Bronchial epithelial cell (primary cell): ENCODE measurements at regions not wholly inside any gene's neighbourhood (a gene's known extent, or its start where the extent isn't known, plus 50 kb on each side); places are given as distances from the start of the nearest gene placed in this dataset.
"Not testable (repeated sequence)": the region's sequence is repeated elsewhere in the genome, so short reads cannot be mapped to it uniquely, and the experiment has no call there.

Experiments
- DNase-seq: peaks from one replicate; pipeline ENCODE4 v3.0.0-alpha.2; 2010; ENCODE audit warnings: low read depth
- FAIRE-seq: peaks from 2 replicates; lab custom pipeline; 2011; peaks lifted over from hg19 to GRCh38; lab: Jason Lieb, UNC
- H3K27me3 ChIP-seq: 2 replicates; pipeline ENCODE4 v1.5.1; 2011; ENCODE audit warnings: low read length; ENCODE audit not compliant: control insufficient read depth, insufficient read depth
- H3K36me3 ChIP-seq: 2 replicates; pipeline ENCODE4 v1.5.1; 2011; ENCODE audit warnings: low read length; ENCODE audit not compliant: control insufficient read depth, insufficient read depth
- H3K4me3 ChIP-seq: 2 replicates; pipeline ENCODE4 v1.5.1; 2011; ENCODE audit warnings: mild to moderate bottlenecking, low read depth, low read length, control low read depth
- TF ChIP-seq, protein P1 (sequence below): IDR thresholded peaks from 2 replicates; pipeline ENCODE4 v1.5.1; 2011; ENCODE audit warnings: mild to moderate bottlenecking, moderate library complexity, low read length, control low read depth, inconsistent platforms; ENCODE audit not compliant: insufficient read depth, severe bottlenecking

DNA sequence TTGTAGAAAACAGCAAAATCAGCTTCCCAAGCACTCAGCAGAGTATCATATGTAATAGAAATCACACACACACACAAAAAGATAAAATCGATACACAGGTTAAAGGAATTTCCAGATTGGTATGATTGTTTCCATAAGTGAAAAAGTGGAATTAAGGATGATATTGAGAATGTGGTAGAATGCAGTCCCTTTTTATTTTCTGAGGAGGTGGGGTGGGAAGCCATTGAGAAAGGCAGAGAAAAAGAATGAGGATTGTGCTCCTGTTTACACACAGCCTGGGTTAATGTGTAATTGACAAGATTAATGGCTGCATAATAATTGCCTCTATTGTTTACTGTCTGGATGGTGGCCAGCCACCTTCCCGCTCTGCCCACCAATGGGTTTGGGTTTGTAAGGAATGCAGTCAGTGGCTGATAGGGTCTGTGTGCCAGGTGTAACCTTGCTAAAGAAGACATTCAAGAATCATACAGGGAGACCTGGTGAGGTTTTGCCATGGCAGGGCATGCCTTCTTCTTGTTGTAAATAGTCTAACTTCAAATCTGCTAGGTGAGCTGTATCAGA lies 177.2 kb upstream of the MAP3K1 start:
- no peak overlapping the region for H3K4me3 ChIP-seq
- H3K27me3 ChIP-seq = no peaks in the 10 kb centered on the region
- TF ChIP-seq, protein P1, sequence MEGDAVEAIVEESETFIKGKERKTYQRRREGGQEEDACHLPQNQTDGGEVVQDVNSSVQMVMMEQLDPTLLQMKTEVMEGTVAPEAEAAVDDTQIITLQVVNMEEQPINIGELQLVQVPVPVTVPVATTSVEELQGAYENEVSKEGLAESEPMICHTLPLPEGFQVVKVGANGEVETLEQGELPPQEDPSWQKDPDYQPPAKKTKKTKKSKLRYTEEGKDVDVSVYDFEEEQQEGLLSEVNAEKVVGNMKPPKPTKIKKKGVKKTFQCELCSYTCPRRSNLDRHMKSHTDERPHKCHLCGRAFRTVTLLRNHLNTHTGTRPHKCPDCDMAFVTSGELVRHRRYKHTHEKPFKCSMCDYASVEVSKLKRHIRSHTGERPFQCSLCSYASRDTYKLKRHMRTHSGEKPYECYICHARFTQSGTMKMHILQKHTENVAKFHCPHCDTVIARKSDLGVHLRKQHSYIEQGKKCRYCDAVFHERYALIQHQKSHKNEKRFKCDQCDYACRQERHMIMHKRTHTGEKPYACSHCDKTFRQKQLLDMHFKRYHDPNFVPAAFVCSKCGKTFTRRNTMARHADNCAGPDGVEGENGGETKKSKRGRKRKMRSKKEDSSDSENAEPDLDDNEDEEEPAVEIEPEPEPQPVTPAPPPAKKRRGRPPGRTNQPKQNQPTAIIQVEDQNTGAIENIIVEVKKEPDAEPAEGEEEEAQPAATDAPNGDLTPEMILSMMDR = no peak
- H3K36me3 ChIP-seq = no peaks in the 10 kb centered on the region
- DNase-seq = no peak
- no peak for FAIRE-seq

DNA sequence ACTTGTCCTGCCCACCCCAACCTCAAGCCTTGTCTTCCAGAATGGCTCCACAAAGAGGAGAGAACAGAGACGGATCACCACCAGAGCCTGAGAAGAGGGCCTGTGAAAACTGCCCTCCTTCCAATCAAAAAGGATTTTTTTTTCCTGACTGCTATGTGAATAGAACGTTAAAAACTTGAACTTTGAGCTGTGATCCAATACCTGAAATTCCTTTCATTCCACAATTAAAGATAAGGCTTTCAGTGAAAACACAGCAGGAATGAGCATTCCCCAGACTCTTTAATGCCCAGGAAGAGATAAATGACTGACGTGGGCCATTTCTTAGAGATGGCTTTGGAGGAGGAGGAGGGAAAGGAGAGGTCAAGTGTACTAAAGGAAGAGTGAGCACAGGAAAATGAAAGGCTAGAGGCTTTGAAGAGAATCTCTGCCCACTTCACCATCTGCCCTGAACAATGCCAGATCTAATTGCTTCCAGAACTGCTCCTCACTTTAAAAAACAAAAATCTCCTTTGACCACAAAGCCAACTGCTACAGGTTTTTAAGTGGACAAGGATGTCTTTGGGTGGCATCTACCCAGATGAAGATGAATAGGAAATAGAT lies 177.9 kb upstream of the MAP3K1 start:
- no peak for FAIRE-seq
- H3K36me3 ChIP-seq = no peaks in the 10 kb centered on the region
- H3K4me3 ChIP-seq = no peak overlapping the region
- no peak for DNase-seq
- TF ChIP-seq, protein P1 = no peak
- no peaks in the 10 kb centered on the region for H3K27me3 ChIP-seq

DNA sequence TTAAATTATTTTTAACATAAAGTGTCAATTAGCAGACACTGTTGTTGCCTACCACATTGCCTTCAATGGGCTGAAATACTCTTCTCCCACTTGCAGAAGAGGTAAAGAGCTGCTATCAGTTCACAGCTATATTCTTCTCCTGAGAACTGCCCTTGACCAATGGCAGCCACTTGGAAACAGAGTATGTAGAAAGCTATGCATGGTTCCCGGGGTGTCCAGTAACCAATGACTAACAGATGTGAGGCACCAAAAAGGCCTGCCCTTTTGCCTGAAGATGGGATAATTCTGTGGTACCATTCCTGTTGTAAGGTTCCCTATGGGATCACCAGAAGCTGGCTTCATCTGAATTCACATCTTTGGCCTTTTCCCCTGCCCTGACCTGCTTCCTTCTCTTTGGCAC lies 181.4 kb upstream of the MAP3K1 start:
- no peak for FAIRE-seq
- no peak for DNase-seq
- H3K27me3 ChIP-seq = no peaks in the 10 kb centered on the region

DNA sequence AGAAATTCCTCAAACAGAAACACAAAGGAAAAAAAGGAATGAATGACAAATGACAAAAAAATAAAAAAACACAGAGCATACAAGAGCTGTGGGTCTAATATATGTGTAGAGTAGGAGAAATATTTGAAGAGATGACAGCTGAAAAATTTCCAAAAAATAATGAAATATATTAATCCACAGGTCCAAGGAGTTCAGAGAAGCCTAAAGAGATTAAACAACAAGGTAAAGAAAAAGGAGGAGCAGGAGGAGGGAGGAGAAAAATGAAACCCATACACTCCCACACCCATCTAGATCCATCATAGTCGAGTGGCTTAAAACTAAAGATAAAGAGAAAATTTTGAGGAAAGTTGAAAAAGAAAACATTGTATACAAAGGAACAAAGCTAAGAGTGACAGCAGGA lies 182.4 kb upstream of the MAP3K1 start:
- no peak overlapping the region for H3K4me3 ChIP-seq
- no peaks in the 10 kb centered on the region for H3K36me3 ChIP-seq
- FAIRE-seq (no peak), DNase-seq (no peak)
- TF ChIP-seq, protein P1 = no peak
- no peaks in the 10 kb centered on the region for H3K27me3 ChIP-seq

More for the DNA sequence above, 181.4 kb upstream of the MAP3K1 start:
- H3K4me3 ChIP-seq = no peak overlapping the region
- TF ChIP-seq, protein P1 = no peak
- no peaks in the 10 kb centered on the region for H3K36me3 ChIP-seq

DNA sequence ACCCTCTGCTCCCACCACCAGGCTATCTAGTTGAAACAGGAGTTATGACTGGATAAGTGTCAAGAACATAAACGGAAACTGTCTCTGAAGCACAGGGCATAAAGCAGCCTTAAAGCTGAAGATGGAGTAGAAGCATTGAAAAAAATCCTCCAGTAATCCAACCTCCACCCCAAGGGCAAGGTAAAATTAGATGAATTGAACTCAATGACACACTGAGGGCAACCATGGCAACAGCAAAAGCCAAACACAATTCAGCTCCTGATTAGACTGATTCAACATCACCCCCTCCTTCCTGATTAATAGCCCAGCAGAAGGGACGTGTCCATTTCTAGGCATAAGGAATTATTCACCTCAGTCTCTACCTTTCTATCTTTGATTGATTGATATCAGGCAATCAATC lies 183.2 kb upstream of the MAP3K1 start:
- TF ChIP-seq, protein P1 = no peak
- Histone ChIP-seq H3K27me3 (no peaks in the 10 kb centered on the region), H3K36me3 (no peaks in the 10 kb centered on the region), H3K4me3 (no peak overlapping the region)
- DNase-seq (peak; percentile 35), FAIRE-seq (no peak)

DNA sequence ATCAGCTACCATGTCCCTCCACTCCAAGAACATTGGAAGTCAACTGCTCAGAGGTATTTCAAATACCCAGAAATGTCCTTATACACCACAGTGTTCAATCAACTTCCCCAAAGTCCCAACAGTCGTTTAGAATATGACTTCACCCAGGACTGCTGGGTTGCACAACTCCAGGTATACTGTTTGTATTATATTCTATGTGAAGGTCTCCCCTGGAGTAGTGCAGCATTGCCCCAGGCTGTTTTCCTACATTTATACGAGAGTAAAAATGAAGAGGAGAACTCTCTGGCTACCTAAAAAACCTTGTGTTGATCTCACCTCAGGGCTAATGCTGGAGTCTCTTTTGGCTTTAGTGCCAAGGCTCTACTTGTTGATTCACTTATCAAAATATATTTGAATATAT lies 183.6 kb upstream of the MAP3K1 start:
- TF ChIP-seq, protein P1 = no peak
- no peak for FAIRE-seq
- Histone ChIP-seq H3K36me3 (no peaks in the 10 kb centered on the region), H3K4me3 (no peak overlapping the region), H3K27me3 (no peaks in the 10 kb centered on the region)
- peak; percentile 24 for DNase-seq

DNA sequence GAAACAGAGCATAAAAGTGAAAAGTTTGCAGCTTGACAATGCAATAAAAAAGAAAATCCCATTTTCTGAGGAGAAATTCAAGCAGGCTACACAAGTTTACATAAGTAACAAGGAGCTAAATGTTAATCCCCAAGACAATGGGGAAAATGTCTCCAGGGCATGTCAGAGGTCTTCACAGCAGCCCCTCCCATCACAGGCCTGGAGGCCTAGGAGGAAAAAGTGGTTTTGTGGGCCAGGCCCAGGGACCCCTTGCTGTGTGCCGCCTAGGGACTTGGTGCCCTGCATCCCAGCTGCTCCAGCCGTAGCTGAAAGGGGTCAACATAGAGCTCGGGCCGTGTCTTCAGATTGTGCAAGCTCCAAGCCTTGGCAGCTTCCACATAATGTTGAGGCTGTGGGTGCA lies 186.7 kb upstream of the MAP3K1 start:
- H3K27me3 ChIP-seq, H3K36me3 ChIP-seq, FAIRE-seq, H3K4me3 ChIP-seq, DNase-seq: not testable (repeated sequence)
